ENCODE measurements at regions not wholly inside any gene's neighbourhood (a gene's known extent, or its start where the extent isn't known, plus 50 kb on each side); places are given as distances from the start of the nearest gene placed in this dataset.

- no peak for DNase-seq (ENCODE audit: low read depth)
- no peak for TF ChIP-seq CTCF (IDR thresholded peaks at IDR 0.05; ENCODE audit: low read depth, low read length, missing control alignments)
- in situ Hi-C loops (cut with HindIII; ENCODE audit: low sequenced_read_pairs): no loop called here
- no peak overlapping the region for H3K4me3 ChIP-seq (ENCODE audit: low read depth, low read length)
These were observed 360.3 kb downstream of the FOXG1 start for GRCh38 chr14:29126865-29127264.

- in situ Hi-C loops (cut with HindIII; ENCODE audit: low sequenced_read_pairs): no loop called here
- TF ChIP-seq CTCF (IDR thresholded peaks at IDR 0.05; ENCODE audit: low read depth, low read length, missing control alignments): no peak
These were observed 373.4 kb downstream of the FOXG1 start for GRCh38 chr14:29140016-29140415.

GRCh38 chr14:29144621-29145020, 378.0 kb downstream of the FOXG1 start:
- TF ChIP-seq CTCF (IDR thresholded peaks at IDR 0.05; ENCODE audit: low read depth, low read length, missing control alignments): no peak
- peak; percentile 79 for DNase-seq (ENCODE audit: low read depth)
- no peak overlapping the region for H3K4me3 ChIP-seq (ENCODE audit: low read depth, low read length)
- in situ Hi-C loops (cut with HindIII; ENCODE audit: low sequenced_read_pairs): no loop called here

More at GRCh38 chr14:29140016-29140415, 373.4 kb downstream of the FOXG1 start:
- no peak overlapping the region for H3K4me3 ChIP-seq (ENCODE audit: low read depth, low read length)
- no peak for DNase-seq (ENCODE audit: low read depth)

GRCh38 chr14:29148221-29148620, 381.6 kb downstream of the FOXG1 start:
- in situ Hi-C loops (cut with HindIII; ENCODE audit: low sequenced_read_pairs): no loop called here
- TF ChIP-seq CTCF (IDR thresholded peaks at IDR 0.05; ENCODE audit: low read depth, low read length, missing control alignments): no peak
- DNase-seq (ENCODE audit: low read depth): no peak
- no peak overlapping the region for H3K4me3 ChIP-seq (ENCODE audit: low read depth, low read length)

- no peak for DNase-seq (ENCODE audit: low read depth)
- in situ Hi-C loops (cut with HindIII; ENCODE audit: low sequenced_read_pairs): no loop called here
- TF ChIP-seq CTCF (IDR thresholded peaks at IDR 0.05; ENCODE audit: low read depth, low read length, missing control alignments): no peak
These were observed 383.2 kb downstream of the FOXG1 start for GRCh38 chr14:29149798-29150197.

GRCh38 chr14:29150659-29151058, 384.1 kb downstream of the FOXG1 start:
- in situ Hi-C loops (cut with HindIII; ENCODE audit: low sequenced_read_pairs): no loop called here
- TF ChIP-seq CTCF (IDR thresholded peaks at IDR 0.05; ENCODE audit: low read depth, low read length, missing control alignments): no peak
- DNase-seq (ENCODE audit: low read depth): no peak
- H3K4me3 ChIP-seq (ENCODE audit: low read depth, low read length): no peak overlapping the region

More at GRCh38 chr14:29149798-29150197, 383.2 kb downstream of the FOXG1 start:
- H3K4me3 ChIP-seq (ENCODE audit: low read depth, low read length): no peak overlapping the region

- in situ Hi-C loops (cut with HindIII; ENCODE audit: low sequenced_read_pairs): no loop called here
- no peak for DNase-seq (ENCODE audit: low read depth)
- H3K4me3 ChIP-seq (ENCODE audit: low read depth, low read length): no peak overlapping the region
- TF ChIP-seq CTCF (IDR thresholded peaks at IDR 0.05; ENCODE audit: low read depth, low read length, missing control alignments): no peak
These were observed 389.5 kb downstream of the FOXG1 start for GRCh38 chr14:29156096-29156495.

Measured in astrocyte of the cerebellum (primary cell).